Thyroid gland (tissue), 4 donors: ENCODE measurements at regions not wholly inside any gene's neighbourhood (a gene's known extent, or its start where the extent isn't known, plus 50 kb on each side); places are given as distances from the start of the nearest gene placed in this dataset.

Experiments used
- CTCF ChIP-seq, 6 experiments: fragments of 200-600 bp in 3 of 6; fragments of 450-650 bp in 3 of 6; sonication (generic) in 3 of 6; IDR thresholded peaks; one replicate each; pipeline ENCODE4 v1.5.1; 2016 to 2019; ENCODE audit warnings: antibody characterized with exemption in 6 of 6, mild to moderate bottlenecking in 2 of 6, inconsistent platforms in 1 of 6, moderate library complexity in 1 of 6
- POLR2A ChIP-seq, 2 donors: fragments of 450-650 bp; IDR thresholded peaks; one replicate each; pipeline ENCODE4 v1.6.1; 2017; ENCODE audit warnings: antibody characterized with exemption in 2 of 2, mild to moderate bottlenecking in 2 of 2, moderate library complexity in 1 of 2

GRCh38 chr11:130816546-130817329, 99.5 kb downstream of the SNX19 start:
- TF ChIP-seq CTCF (IDR thresholded peaks at IDR 0.05): no peak
- TF ChIP-seq POLR2A (IDR thresholded peaks at IDR 0.05): no peak
